ENCODE measurements at regions not wholly inside any gene's neighbourhood (a gene's known extent, or its start where the extent isn't known, plus 50 kb on each side); places are given as distances from the start of the nearest gene placed in this dataset.

DNA sequence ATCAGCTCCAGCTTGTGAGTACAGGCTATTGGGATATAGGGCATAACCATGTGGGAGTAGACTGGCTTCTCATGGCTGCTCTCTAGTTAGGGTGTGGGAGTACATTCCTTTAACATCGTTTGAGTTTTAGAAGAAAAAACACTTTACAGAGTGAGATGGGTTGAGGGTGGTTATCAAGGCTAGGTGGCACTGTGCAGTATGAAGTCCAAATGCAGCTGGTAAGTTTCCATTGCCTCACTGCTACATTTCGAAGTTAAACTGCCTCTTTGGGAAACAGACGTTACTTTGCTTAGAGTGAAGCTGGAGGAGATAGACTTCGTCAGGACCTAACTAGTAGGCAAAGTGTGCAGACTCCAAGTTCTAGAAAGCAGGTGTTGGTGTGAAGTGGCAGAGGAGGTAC lies 192.4 kb downstream of the SQOR start:
- TF ChIP-seq, protein P1, sequence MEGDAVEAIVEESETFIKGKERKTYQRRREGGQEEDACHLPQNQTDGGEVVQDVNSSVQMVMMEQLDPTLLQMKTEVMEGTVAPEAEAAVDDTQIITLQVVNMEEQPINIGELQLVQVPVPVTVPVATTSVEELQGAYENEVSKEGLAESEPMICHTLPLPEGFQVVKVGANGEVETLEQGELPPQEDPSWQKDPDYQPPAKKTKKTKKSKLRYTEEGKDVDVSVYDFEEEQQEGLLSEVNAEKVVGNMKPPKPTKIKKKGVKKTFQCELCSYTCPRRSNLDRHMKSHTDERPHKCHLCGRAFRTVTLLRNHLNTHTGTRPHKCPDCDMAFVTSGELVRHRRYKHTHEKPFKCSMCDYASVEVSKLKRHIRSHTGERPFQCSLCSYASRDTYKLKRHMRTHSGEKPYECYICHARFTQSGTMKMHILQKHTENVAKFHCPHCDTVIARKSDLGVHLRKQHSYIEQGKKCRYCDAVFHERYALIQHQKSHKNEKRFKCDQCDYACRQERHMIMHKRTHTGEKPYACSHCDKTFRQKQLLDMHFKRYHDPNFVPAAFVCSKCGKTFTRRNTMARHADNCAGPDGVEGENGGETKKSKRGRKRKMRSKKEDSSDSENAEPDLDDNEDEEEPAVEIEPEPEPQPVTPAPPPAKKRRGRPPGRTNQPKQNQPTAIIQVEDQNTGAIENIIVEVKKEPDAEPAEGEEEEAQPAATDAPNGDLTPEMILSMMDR (conservative IDR thresholded peaks at IDR 0.05; ENCODE audit: low read length), result 0 out of 2 replicates have a peak, but pooled peaks have one; percentile 28
- TF ChIP-seq EZH2phosphoT487 (IDR thresholded peaks at IDR 0.05; ENCODE audit: borderline replicate concordance, low read depth, low read length), result no peak

Data from OCI-LY7 (cell line).